SK-N-SH (cell line): ENCODE measurements at regions not wholly inside any gene's neighbourhood (a gene's known extent, or its start where the extent isn't known, plus 50 kb on each side); places are given as distances from the start of the nearest gene placed in this dataset.

ENCODE experiments used
- CTCF ChIA-PET: fragments of 300-600, 350-600 bp; formaldehyde crosslinking; extraction: SDS; loops from one replicate; lab custom pipeline; 2021; lab: Yijun Ruan, JAX
- POLR2A ChIA-PET: fragments of 350-600 bp; sonication (Branson Sonifier 250); formaldehyde crosslinking; extraction: SDS; loops from one replicate; lab custom pipeline; 2020; ENCODE audit warnings: antibody characterized with exemption, inconsistent platforms; lab: Yijun Ruan, JAX
- DNase-seq: peaks from one replicate; pipeline ENCODE4 v3.0.0; 2012
- H2AFZ ChIP-seq: fragments of 200-600 bp; sonication (generic); 2 replicates; pipeline ENCODE4 v1.8.1; 2016; ENCODE audit warnings: antibody characterized with exemption, mild to moderate bottlenecking, low read depth
- H3F3A ChIP-seq: fragments of 200-600 bp; sonication (generic); replicated peaks from 2 replicates; pipeline ENCODE3; 2016; ENCODE audit warnings: antibody characterized with exemption, mild to moderate bottlenecking; ENCODE audit not compliant: insufficient read depth
- H3K27ac ChIP-seq, 2 experiments: fragments of 200-500 bp in 1 of 2; fragments of 200-600 bp in 1 of 2; sonication (Bioruptor generic) in 1 of 2; sonication (generic), shearing (Covaris generic) in 1 of 2; 2 replicates each; pipeline versions ENCODE4 v1.5.1 to v1.6.1; 2014 to 2016; ENCODE audit warnings: low read depth in 2 of 2, inconsistent platforms in 1 of 2, low read length in 1 of 2, mild to moderate bottlenecking in 1 of 2, mixed read lengths in 1 of 2
- H3K27me3 ChIP-seq: fragments of 200-600 bp; sonication (generic), shearing (Covaris generic); 2 replicates; pipeline ENCODE4 v1.6.1; 2016; ENCODE audit warnings: mixed run types; ENCODE audit not compliant: insufficient read depth
- H3K36me3 ChIP-seq, 2 experiments: fragments of 200-500 bp in 1 of 2; fragments of 200-600 bp in 1 of 2; sonication (Bioruptor generic) in 1 of 2; sonication (generic) in 1 of 2; replicated peaks in 1 of 2; 2 replicates each; pipeline versions ENCODE3 to v1.5.1; 2014 to 2016; ENCODE audit warnings: low read length in 1 of 2, mild to moderate bottlenecking in 1 of 2; ENCODE audit not compliant: insufficient read depth in 2 of 2, control insufficient read depth in 1 of 2
- H3K4me1 ChIP-seq, 2 experiments: fragments of 200-500 bp in 1 of 2; fragments of 200-600 bp in 1 of 2; sonication (Bioruptor generic) in 1 of 2; sonication (generic), shearing (Covaris generic) in 1 of 2; 2 replicates each; pipeline versions ENCODE4 v1.5.1 to v1.6.1; 2014 to 2016; ENCODE audit warnings: low read depth in 1 of 2, low read length in 1 of 2, mixed run types in 1 of 2; ENCODE audit not compliant: insufficient read depth in 2 of 2, control insufficient read depth in 1 of 2
- H3K4me2 ChIP-seq: fragments of 200-600 bp; sonication (generic), shearing (Covaris generic); 2 replicates; pipeline ENCODE4 v1.6.1; 2017; ENCODE audit warnings: mixed run types
- H3K4me3 ChIP-seq, 2 experiments: fragments of 200-500 bp in 1 of 2; fragments of 200-600 bp in 1 of 2; sonication (Bioruptor generic) in 1 of 2; sonication (generic), shearing (Covaris generic) in 1 of 2; 2 replicates each; pipeline versions ENCODE4 v1.5.1 to v1.8.1; 2014 to 2016; ENCODE audit warnings: low read depth in 2 of 2, inconsistent platforms in 1 of 2, low read length in 1 of 2, mild to moderate bottlenecking in 1 of 2, mixed read lengths in 1 of 2, moderate library complexity in 1 of 2
- H3K79me2 ChIP-seq: fragments of 200-600 bp; sonication (generic); 2 replicates; pipeline ENCODE4 v1.8.1; 2017; ENCODE audit warnings: mild to moderate bottlenecking; ENCODE audit not compliant: insufficient read depth
- H3K9ac ChIP-seq: fragments of 200-600 bp; sonication (generic); 2 replicates; pipeline ENCODE4 v1.6.1; 2017; ENCODE audit warnings: mixed run types
- H3K9me2 ChIP-seq: fragments of 200-600 bp; sonication (generic); 2 replicates; pipeline ENCODE4 v1.6.1; 2017; ENCODE audit warnings: mixed run types
- H3K9me3 ChIP-seq: fragments of 200-600 bp; sonication (generic); 2 replicates; pipeline ENCODE4 v1.6.1; 2017; ENCODE audit warnings: mixed run types, mild to moderate bottlenecking, moderate library complexity
- H4K20me1 ChIP-seq: fragments of 200-600 bp; sonication (generic); 2 replicates; pipeline ENCODE4 v1.6.1; 2017; ENCODE audit warnings: mild to moderate bottlenecking, mixed run types; ENCODE audit not compliant: insufficient read depth
- ELF1 ChIP-seq: IDR thresholded peaks from 2 replicates; pipeline ENCODE4 v1.4.0; 2012
- EZH2phosphoT487 ChIP-seq: fragments of 200-600 bp; sonication (generic); IDR thresholded peaks from 2 replicates; pipeline ENCODE4 v1.6.1; 2017; ENCODE audit warnings: low read depth, mixed run types, mild to moderate bottlenecking, antibody characterized with exemption, moderate library complexity, borderline replicate concordance
- FOXM1 ChIP-seq: IDR thresholded peaks from 2 replicates; pipeline ENCODE4 v1.4.0; 2012; ENCODE audit warnings: low read depth, mild to moderate bottlenecking
- MEF2A ChIP-seq: IDR thresholded peaks from 2 replicates; pipeline ENCODE4 v1.4.0; 2012; ENCODE audit warnings: low read depth, borderline replicate concordance
- POLR2AphosphoS5 ChIP-seq: IDR thresholded peaks from 2 replicates; pipeline ENCODE4 v1.6.1; 2012; ENCODE audit warnings: low read depth, low read length
- RAD21 ChIP-seq: IDR thresholded peaks from 2 replicates; pipeline ENCODE4 v1.6.1; 2012; ENCODE audit warnings: mild to moderate bottlenecking, low read length
- RFX5 ChIP-seq: IDR thresholded peaks from 2 replicates; pipeline ENCODE4 v1.6.1; 2012; ENCODE audit warnings: mild to moderate bottlenecking, improper control_type of control experiment, low read length
- RXRA ChIP-seq: IDR thresholded peaks from 2 replicates; pipeline ENCODE4 v1.4.0; 2012; ENCODE audit warnings: low read depth, mild to moderate bottlenecking, borderline replicate concordance
- SIN3A ChIP-seq: IDR thresholded peaks from 2 replicates; pipeline ENCODE4 v1.6.1; 2012; ENCODE audit warnings: low read depth, mild to moderate bottlenecking, low read length, moderate library complexity, borderline replicate concordance
- SMC3 ChIP-seq: IDR thresholded peaks from 2 replicates; pipeline ENCODE4 v1.6.1; 2012; ENCODE audit warnings: low read depth, low read length, improper control_type of control experiment
- TAF1 ChIP-seq: IDR thresholded peaks from 2 replicates; pipeline ENCODE4 v1.6.1; 2012; ENCODE audit warnings: low read depth, mild to moderate bottlenecking, low read length, moderate library complexity, borderline replicate concordance
- TCF12 ChIP-seq: IDR thresholded peaks from 2 replicates; pipeline ENCODE4 v1.4.0; 2012
- YY1 ChIP-seq: IDR thresholded peaks from 2 replicates; pipeline ENCODE4 v1.4.0; 2012; ENCODE audit warnings: low read depth, mild to moderate bottlenecking
- TF ChIP-seq, protein P1 (sequence below): fragments of 150-350 bp; IDR thresholded peaks from 2 replicates; pipeline ENCODE4 v1.6.1; 2016; ENCODE audit warnings: mild to moderate bottlenecking, low read depth, low read length
- TF ChIP-seq, protein P2 (sequence below): IDR thresholded peaks from 2 replicates; pipeline ENCODE4 v1.4.0; 2012; ENCODE audit warnings: low read depth, borderline replicate concordance
- TF ChIP-seq, protein P3 (sequence below): IDR thresholded peaks from 2 replicates; pipeline ENCODE4; 2012

DNA sequence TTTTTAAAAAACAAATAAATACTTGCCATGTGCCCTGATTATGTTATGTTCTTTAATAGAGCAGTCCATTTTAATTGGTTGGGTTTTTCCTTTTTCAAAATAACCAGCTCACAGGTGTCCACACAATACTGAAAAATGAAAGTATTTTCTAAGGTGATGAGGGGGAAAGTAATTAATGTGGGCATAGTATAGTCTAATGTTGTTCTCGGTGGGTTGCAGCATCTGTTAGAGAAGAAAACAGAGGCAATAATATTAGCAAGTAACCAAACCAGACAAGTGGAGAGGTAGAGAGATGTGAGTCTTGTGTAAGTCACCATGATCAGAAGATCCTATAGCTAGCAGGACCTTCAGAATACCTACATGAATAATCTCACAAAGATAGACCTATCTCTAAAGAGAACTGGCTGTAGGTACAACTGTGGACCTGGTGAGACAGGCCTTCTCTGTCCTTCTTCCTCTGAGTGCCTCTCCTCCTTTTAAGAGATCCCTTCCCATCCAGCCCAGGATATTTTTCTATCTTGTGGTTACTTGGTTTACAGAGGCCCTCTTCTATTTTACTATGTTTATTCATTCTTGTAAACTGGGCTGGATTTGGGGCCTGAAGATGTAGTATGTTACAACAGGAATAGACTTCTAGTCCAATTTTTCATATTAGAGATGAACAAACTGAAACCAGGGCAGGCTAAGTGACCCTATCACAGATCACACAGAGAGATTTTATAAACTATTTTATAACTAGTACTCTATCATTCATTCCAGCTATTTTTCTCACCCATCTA is 67.1 kb upstream of the MSTN start (continued):
- no peak for TF ChIP-seq RAD21
- TF ChIP-seq, all 33 proteins: peak for 0

DNA sequence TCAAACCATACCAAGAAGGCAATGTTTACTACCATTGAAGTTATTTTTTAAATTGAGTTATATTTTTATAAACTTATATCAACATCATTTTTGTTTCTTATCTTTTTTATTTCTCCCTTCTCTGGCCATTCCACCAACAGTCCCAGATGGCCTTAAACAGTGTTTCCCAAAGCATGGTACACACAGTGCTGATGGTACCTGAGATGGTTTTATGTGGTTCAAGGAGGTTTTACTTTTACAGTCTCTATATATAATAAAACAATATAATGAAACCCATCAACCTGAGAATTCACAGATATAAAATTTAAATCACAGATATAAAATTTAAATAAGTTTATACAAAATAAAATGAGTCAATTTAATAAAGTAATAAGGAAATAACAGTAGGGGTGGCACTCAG is 65.1 kb upstream of the MSTN start:
- no peaks in the 10 kb centered on the region for H3F3A ChIP-seq
- CTCF ChIA-PET: interaction anchor here (1.5 to 3.0 kb wide), 2 partner anchors 39 to 53 kb away, joined by 3 to 11 read pairs; a partner anchor contains a TSS
- no peaks in the 10 kb centered on the region for H4K20me1 ChIP-seq

More for the DNA sequence above, 65.1 kb upstream of the MSTN start:
- Histone ChIP-seq H3K4me1 (no peaks in the 10 kb centered on the region; a peak in 1 of 4 replicates), H3K9me2 (no peaks in the 10 kb centered on the region), H3K27me3 (no peaks in the 10 kb centered on the region)
- TF ChIP-seq POLR2AphosphoS5 (no peak), SMC3 (no peak), MEF2A (no peak), TCF12 (no peak), ELF1 (no peak), YY1 (no peak), SIN3A (no peak), EZH2phosphoT487 (no peak), TAF1 (no peak), FOXM1 (no peak), RXRA (no peak), RFX5 (no peak)
- TF ChIP-seq, protein P1, sequence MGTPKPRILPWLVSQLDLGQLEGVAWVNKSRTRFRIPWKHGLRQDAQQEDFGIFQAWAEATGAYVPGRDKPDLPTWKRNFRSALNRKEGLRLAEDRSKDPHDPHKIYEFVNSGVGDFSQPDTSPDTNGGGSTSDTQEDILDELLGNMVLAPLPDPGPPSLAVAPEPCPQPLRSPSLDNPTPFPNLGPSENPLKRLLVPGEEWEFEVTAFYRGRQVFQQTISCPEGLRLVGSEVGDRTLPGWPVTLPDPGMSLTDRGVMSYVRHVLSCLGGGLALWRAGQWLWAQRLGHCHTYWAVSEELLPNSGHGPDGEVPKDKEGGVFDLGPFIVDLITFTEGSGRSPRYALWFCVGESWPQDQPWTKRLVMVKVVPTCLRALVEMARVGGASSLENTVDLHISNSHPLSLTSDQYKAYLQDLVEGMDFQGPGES: no peak
- TF ChIP-seq, protein P2, sequence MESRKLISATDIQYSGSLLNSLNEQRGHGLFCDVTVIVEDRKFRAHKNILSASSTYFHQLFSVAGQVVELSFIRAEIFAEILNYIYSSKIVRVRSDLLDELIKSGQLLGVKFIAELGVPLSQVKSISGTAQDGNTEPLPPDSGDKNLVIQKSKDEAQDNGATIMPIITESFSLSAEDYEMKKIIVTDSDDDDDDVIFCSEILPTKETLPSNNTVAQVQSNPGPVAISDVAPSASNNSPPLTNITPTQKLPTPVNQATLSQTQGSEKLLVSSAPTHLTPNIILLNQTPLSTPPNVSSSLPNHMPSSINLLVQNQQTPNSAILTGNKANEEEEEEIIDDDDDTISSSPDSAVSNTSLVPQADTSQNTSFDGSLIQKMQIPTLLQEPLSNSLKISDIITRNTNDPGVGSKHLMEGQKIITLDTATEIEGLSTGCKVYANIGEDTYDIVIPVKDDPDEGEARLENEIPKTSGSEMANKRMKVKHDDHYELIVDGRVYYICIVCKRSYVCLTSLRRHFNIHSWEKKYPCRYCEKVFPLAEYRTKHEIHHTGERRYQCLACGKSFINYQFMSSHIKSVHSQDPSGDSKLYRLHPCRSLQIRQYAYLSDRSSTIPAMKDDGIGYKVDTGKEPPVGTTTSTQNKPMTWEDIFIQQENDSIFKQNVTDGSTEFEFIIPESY: no peak
- TF ChIP-seq, protein P3, sequence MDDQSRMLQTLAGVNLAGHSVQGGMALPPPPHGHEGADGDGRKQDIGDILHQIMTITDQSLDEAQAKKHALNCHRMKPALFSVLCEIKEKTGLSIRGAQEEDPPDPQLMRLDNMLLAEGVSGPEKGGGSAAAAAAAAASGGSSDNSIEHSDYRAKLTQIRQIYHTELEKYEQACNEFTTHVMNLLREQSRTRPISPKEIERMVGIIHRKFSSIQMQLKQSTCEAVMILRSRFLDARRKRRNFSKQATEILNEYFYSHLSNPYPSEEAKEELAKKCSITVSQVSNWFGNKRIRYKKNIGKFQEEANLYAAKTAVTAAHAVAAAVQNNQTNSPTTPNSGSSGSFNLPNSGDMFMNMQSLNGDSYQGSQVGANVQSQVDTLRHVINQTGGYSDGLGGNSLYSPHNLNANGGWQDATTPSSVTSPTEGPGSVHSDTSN: no peak
- TF ChIP-seq, all 33 proteins: peak for 0
- no peaks in the 10 kb centered on the region for H3K36me3 ChIP-seq
- H2AFZ ChIP-seq: no peak overlapping the region
- POLR2A ChIA-PET: no interaction called here
- no peaks in the 10 kb centered on the region for H3K9me3 ChIP-seq
- no peak for DNase-seq
- no peak overlapping the region for H3K9ac ChIP-seq
- H3K4me2 ChIP-seq: no peak overlapping the region
- no peak overlapping the region for H3K27ac ChIP-seq
- no peaks in the 10 kb centered on the region for H3K79me2 ChIP-seq
- H3K4me3 ChIP-seq: no peak overlapping the region
